ENCODE measurements at regions not wholly inside any gene's neighbourhood (a gene's known extent, or its start where the extent isn't known, plus 50 kb on each side); places are given as distances from the start of the nearest gene placed in this dataset.

- TF ChIP-seq SOX15 (CRISPR knock-in tag; IDR thresholded peaks at IDR 0.05) (no peak), USF1 (CRISPR knock-in tag; IDR thresholded peaks at IDR 0.05) (no peak), MYBL2 (CRISPR knock-in tag; IDR thresholded peaks at IDR 0.05) (no peak), ZNF281 (CRISPR knock-in tag; IDR thresholded peaks at IDR 0.05) (no peak), NR1H2 (CRISPR knock-in tag; IDR thresholded peaks at IDR 0.05) (no peak), HMGXB4 (CRISPR knock-in tag; IDR thresholded peaks at IDR 0.05) (no peak), ZNF219 (CRISPR knock-in tag; IDR thresholded peaks at IDR 0.05; ENCODE audit: borderline replicate concordance) (no peak), ZSCAN18 (CRISPR knock-in tag; IDR thresholded peaks at IDR 0.05) (no peak)
Measured at GRCh38 chr4:124019749-124020549, 623.4 kb downstream of the SPRY1 start (continued).

GRCh38 chr4:124025000-124025399, 628.4 kb downstream of the SPRY1 start:
- Mint-ChIP-seq H3K4me3 (no peak overlapping the region), H3K27ac (no peak overlapping the region), H3K4me1 (peaks cover 11% of the 10 kb centered on the region; the same call in 1 of the 2 replicates), H3K36me3 (no peaks in the 10 kb centered on the region), H3K9me3 (peaks cover 12% of the 10 kb centered on the region), H3K27me3 (ENCODE audit: low read depth) (no peaks in the 10 kb centered on the region)
- TF ChIP-seq ATF3 (CRISPR knock-in tag; conservative IDR thresholded peaks at IDR 0.05) (no peak), JUN (CRISPR knock-in tag; IDR thresholded peaks at IDR 0.05) (no peak), ZNF263 (CRISPR knock-in tag; IDR thresholded peaks at IDR 0.05; ENCODE audit: low read depth) (no peak), E2F5 (CRISPR knock-in tag; IDR thresholded peaks at IDR 0.05) (no peak), ELF4 (CRISPR knock-in tag; IDR thresholded peaks at IDR 0.05; ENCODE audit: low read depth) (no peak), TP53 (CRISPR knock-in tag; IDR thresholded peaks at IDR 0.05) (no peak), ZNF425 (CRISPR knock-in tag; conservative IDR thresholded peaks at IDR 0.05) (no peak), ZNF317 (CRISPR knock-in tag; IDR thresholded peaks at IDR 0.05; ENCODE audit: borderline replicate concordance, low read depth) (no peak), ZNF416 (CRISPR knock-in tag; IDR thresholded peaks at IDR 0.05) (no peak)
- ATAC-seq (no peak), DNase-seq (ENCODE audit: low spot score) (no peak)
- CTCF ChIA-PET: no interaction called here
- POLR2A ChIA-PET: no interaction called here

Data from WTC11 (cell line).